NT2/D1 (cell line): ENCODE measurements at regions not wholly inside any gene's neighbourhood (a gene's known extent, or its start where the extent isn't known, plus 50 kb on each side); places are given as distances from the start of the nearest gene placed in this dataset.

Experiments
- YY1 ChIP-seq: IDR thresholded peaks from 2 replicates; pipeline ENCODE4 v1.6.1; 2011; ENCODE audit not compliant: insufficient read length, insufficient read depth
- ZNF274 ChIP-seq: IDR thresholded peaks from 2 replicates; pipeline ENCODE4 v1.6.1; 2011; ENCODE audit warnings: mild to moderate bottlenecking, low read depth, low read length

DNA sequence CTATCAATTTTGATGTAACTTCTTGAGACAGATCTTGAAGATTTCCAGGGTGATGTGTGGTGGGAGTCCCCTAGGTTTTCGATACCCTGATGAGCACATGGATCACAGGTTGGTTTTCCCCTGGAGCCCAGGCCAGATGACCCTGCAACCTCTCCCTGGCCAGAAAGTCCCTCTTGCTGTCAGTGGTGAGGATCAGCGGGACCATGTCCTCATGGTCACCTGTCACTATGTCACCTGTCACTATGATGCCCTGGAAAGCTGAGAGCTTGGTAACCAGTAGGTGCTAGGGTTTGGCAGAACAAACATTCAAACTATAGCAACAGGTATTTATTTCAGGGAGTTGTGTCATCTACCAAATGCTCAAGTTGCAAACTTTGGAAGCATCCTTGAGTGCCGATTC is 197.9 kb downstream of the ARHGAP12 start:
- TF ChIP-seq YY1 (no peak), ZNF274 (no peak)
